Gastrocnemius medialis (tissue), 4 donors: ENCODE measurements at regions not wholly inside any gene's neighbourhood (a gene's known extent, or its start where the extent isn't known, plus 50 kb on each side); places are given as distances from the start of the nearest gene placed in this dataset.

ENCODE experiments used
- ATAC-seq, 2 donors: fragments of 150-250 bp; one replicate each; pipeline ENCODE4 v1.9.1; 2016
- DNase-seq, 2 donors: peaks; one replicate each; pipeline ENCODE4 v3.0.0-alpha.2; 2019
- H3K27ac ChIP-seq, 4 donors: fragments of 200-600 bp; sonication (generic); 1 replicate in 1 of 4; 2 replicates in 3 of 4; pipeline ENCODE4 v1.5.1; 2016 to 2018; ENCODE audit warnings: mild to moderate bottlenecking in 2 of 4, moderate library complexity in 1 of 4
- H3K27me3 ChIP-seq, 3 donors: fragments of 200-600 bp; sonication (generic) in 2 of 3; 1 replicate in 1 of 3; 2 replicates in 2 of 3; pipeline versions ENCODE4 v1.5.1 to v1.6.0; 2016 to 2019; ENCODE audit warnings: mild to moderate bottlenecking in 1 of 3, moderate library complexity in 1 of 3
- H3K36me3 ChIP-seq, 2 donors: fragments of 200-600 bp; sonication (generic) in 1 of 2; one replicate each; pipeline ENCODE4 v1.5.1; 2017 to 2018
- H3K4me1 ChIP-seq, 2 donors: fragments of 200-600 bp; sonication (generic) in 1 of 2; one replicate each; pipeline ENCODE4 v1.5.1; 2016 to 2017; ENCODE audit warnings: mild to moderate bottlenecking in 2 of 2
- H3K4me3 ChIP-seq, 4 donors: fragments of 200-600 bp; sonication (generic) in 3 of 4; 1 replicate in 1 of 4; 2 replicates in 3 of 4; pipeline ENCODE4 v1.5.1; 2016 to 2019; ENCODE audit warnings: mild to moderate bottlenecking in 2 of 4
- H3K9me3 ChIP-seq, 3 donors: fragments of 200-600 bp; sonication (generic) in 2 of 3; 1 replicate in 1 of 3; 2 replicates in 2 of 3; pipeline ENCODE4 v1.5.1; 2016 to 2019
- CTCF ChIP-seq, 5 experiments: fragments of 450-650 bp in 3 of 5; fragments of 200-600 bp in 2 of 5; sonication (generic) in 2 of 5; IDR thresholded peaks in 4 of 5; conservative IDR thresholded peaks in 1 of 5; 1 replicate in 4 of 5; 2 replicates in 1 of 5; pipeline ENCODE4 v1.5.1; 2016 to 2019; ENCODE audit warnings: antibody characterized with exemption in 5 of 5, mild to moderate bottlenecking in 3 of 5, moderate library complexity in 3 of 5
- POLR2A ChIP-seq, 2 donors: fragments of 450-650 bp; IDR thresholded peaks; one replicate each; pipeline ENCODE4 v1.6.1; 2017; ENCODE audit warnings: antibody characterized with exemption in 2 of 2, mild to moderate bottlenecking in 2 of 2, moderate library complexity in 2 of 2
- in situ Hi-C, 4 donors: fragments of 200-750 bp; cut with MboI; loops; one replicate each; pipeline versions ENCODE4 v1.15.0 to v1.8.0; 2017; ENCODE audit warnings: low sequenced_read_pairs in 4 of 4
- intact Hi-C: fragments of 100-400 bp; cut with DNase I; formaldehyde crosslinking; loops from one replicate; pipeline ENCODE4 v1.15.1; 2023; ENCODE audit warnings: low total_unique reads

GRCh38 chr13:90447034-90447733 is 900.3 kb upstream of the MIR17HG start:
- in situ Hi-C loops (no loop called here), intact Hi-C loops (no loop called here)
- ATAC-seq (no peak), DNase-seq (no peak)
- Histone ChIP-seq H3K27me3 (no peaks in the 10 kb centered on the region), H3K27ac (no peak overlapping the region), H3K9me3 (no peaks in the 10 kb centered on the region), H3K4me3 (no peak overlapping the region), H3K36me3 (no peaks in the 10 kb centered on the region), H3K4me1 (no peaks in the 10 kb centered on the region)
- TF ChIP-seq POLR2A (IDR thresholded peaks at IDR 0.05) = no peak
- no peak for TF ChIP-seq CTCF (IDR thresholded peaks at IDR 0.05 in 4 of 5, conservative IDR thresholded peaks at IDR 0.05 in 1 of 5)

- Histone ChIP-seq H3K9me3 (no peaks in the 10 kb centered on the region), H3K27me3 (no peaks in the 10 kb centered on the region), H3K4me1 (no peaks in the 10 kb centered on the region), H3K27ac (no peak overlapping the region), H3K4me3 (no peak overlapping the region), H3K36me3 (no peaks in the 10 kb centered on the region)
- DNase-seq (no peak), ATAC-seq (no peak)
- in situ Hi-C loops (no loop called here), intact Hi-C loops (no loop called here)
- TF ChIP-seq POLR2A (IDR thresholded peaks at IDR 0.05) (no peak), CTCF (IDR thresholded peaks at IDR 0.05 in 4 of 5, conservative IDR thresholded peaks at IDR 0.05 in 1 of 5) (no peak)
Measured at GRCh38 chr13:90447734-90448101, 899.8 kb upstream of the MIR17HG start.

GRCh38 chr13:90448466-90449037 is 898.9 kb upstream of the MIR17HG start:
- H3K36me3 ChIP-seq = no peaks in the 10 kb centered on the region
- no peak overlapping the region for H3K27ac ChIP-seq
- H3K27me3 ChIP-seq = no peaks in the 10 kb centered on the region
- no peaks in the 10 kb centered on the region for H3K9me3 ChIP-seq
- ATAC-seq = no peak
- no peak overlapping the region for H3K4me3 ChIP-seq
- in situ Hi-C loops = no loop called here
- intact Hi-C loops = no loop called here
- H3K4me1 ChIP-seq = no peaks in the 10 kb centered on the region
- no peak for DNase-seq
- TF ChIP-seq CTCF (IDR thresholded peaks at IDR 0.05 in 4 of 5, conservative IDR thresholded peaks at IDR 0.05 in 1 of 5) = no peak
- TF ChIP-seq POLR2A (IDR thresholded peaks at IDR 0.05) = no peak

GRCh38 chr13:90453342-90453741 is 894.1 kb upstream of the MIR17HG start:
- H3K36me3 ChIP-seq = no peaks in the 10 kb centered on the region
- no peaks in the 10 kb centered on the region for H3K9me3 ChIP-seq
- no peak overlapping the region for H3K4me3 ChIP-seq
- in situ Hi-C loops = no loop called here
- ATAC-seq (no peak), DNase-seq (no peak)
- no peaks in the 10 kb centered on the region for H3K27me3 ChIP-seq
- intact Hi-C loops = no loop called here
- TF ChIP-seq CTCF (IDR thresholded peaks at IDR 0.05 in 4 of 5, conservative IDR thresholded peaks at IDR 0.05 in 1 of 5) = no peak
- TF ChIP-seq POLR2A (IDR thresholded peaks at IDR 0.05) = no peak
- no peaks in the 10 kb centered on the region for H3K4me1 ChIP-seq
- no peak overlapping the region for H3K27ac ChIP-seq
